NCI-H82 treated with DMSO at 0.1 percent for 48 hours (cell line): ENCODE measurements at regions not wholly inside any gene's neighbourhood (a gene's known extent, or its start where the extent isn't known, plus 50 kb on each side); places are given as distances from the start of the nearest gene placed in this dataset.
A peak's percentile ranks its signal among the peaks of the same experiment; 100 is the strongest.
"Not testable (repeated sequence)": the region's sequence is repeated elsewhere in the genome, so short reads cannot be mapped to it uniquely, and the experiment has no call there.

Experiments
- DNase-seq: peaks from one replicate; lab custom pipeline; 2025; ENCODE audit not compliant: unreplicated experiment; lab: John Stamatoyannopoulos, UW

GRCh38 chr4:135447598-135447997, 1246.0 kb upstream of the PABPC4L start:
- DNase-seq: not testable (repeated sequence)

DNA sequence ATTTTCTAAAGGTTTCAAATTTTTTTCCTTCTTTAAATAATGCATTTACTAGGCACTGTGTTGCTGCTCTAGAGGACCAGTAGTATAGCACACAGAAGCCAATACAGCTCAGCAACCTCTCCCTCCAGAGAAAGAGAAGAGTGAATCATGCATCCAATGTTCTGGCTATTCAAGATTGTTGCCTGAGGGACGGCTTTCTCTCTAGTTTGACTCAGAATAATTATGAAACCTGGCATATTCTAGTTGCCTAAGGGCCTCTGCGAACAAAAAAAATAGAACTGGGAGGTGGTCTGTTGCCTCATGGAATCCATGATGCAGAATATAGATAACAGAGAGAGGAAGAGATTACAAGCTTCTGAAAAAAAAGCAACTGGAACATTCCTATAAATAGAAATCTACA, 1233.3 kb upstream of the PABPC4L start:
- DNase-seq: no peak

DNA sequence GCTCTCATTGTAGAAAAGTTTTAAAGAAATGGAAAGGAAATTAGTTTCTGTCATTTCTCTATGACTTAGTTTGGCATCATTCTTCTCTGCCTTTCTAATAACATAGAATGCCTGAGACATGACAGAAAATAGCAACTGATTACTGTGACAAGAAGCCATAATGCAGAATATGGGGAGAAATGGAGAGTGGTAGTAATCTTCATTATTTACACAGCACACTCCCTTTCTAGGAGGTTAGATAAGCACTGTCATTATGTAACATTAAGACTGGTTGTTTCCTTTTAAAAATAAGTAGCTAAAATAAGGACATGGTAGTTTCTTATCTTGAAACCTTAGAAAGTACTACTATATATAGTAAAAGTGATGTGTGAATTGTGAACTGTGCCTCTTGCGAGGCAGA, 1227.9 kb upstream of the PABPC4L start:
- no peak for DNase-seq

DNA sequence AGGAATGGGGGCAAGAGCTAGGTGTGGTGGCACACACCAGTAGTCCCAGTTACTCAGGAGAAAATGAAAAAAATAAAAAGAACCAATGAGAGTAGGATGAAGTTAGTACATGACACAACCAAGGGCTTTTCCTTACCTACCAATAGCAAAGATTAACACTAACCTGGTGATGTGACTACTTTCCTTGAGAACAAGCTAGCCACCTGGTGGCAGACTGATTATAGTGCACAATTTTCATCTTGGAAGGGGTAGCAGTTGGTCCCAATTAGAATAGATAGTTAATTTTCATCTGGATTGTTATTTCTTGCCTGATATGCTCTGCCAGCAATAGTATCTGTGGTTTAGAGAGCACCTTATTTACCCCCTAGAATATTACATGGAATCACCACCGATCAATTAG, 1216.8 kb upstream of the PABPC4L start:
- DNase-seq: peak; percentile 0

DNA sequence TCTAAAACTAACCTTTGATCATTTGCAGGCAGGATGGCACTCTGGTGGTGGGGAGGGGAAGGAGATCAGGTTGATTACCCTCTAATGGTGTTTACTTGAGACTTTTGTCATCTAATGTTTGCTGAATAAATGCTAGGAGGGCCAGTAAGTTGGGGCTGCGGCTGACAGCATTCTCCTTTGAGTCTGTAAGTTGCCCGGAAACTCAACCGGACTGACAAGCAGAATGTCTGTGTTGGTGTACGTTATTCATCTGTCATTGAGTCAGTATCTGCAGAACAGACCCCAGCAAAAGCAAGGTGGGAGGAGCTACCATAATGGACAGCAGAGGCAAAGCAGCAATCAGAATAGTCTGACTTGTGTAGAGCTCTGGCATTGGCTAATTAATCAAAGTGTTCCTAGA, 1210.6 kb upstream of the PABPC4L start:
- no peak for DNase-seq

DNA sequence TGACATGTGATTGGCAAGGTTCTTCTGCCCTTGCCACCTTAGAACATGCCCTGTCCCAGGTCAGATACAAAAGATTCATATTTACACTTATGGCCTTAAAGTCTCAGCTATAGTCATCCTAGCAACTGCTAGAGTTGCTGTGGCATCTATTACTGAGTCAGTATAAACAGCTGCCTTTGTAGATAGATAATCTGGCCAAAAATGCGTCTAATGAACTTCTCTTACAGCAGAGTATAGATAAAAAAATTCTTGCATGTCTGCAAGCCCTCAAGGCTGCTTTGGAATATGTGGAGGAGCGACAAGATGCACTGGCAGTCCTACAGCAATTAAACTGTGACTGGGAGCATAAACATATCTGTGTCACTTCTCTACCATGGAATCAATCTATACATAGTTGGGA, 1209.7 kb upstream of the PABPC4L start:
- DNase-seq: no peak

DNA sequence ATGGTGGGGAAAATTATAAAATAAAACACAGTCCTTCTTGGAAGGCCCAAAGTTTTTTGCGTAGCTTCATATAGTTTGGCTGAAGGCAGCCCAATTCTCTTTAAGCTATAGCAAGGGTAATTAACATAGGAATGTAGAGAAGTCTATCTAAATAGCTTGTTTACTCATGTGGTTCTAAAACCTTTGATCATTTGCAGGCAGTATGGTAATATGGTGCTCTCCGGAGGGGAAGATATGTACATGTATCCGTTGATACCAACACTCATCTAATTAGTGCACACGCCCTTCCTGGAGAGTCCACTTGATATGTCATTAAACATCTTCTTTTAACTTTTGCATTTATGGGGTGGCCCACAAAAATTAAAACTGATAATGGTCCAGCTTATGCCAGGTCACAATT, 1207.7 kb upstream of the PABPC4L start:
- DNase-seq: not testable (repeated sequence)

- DNase-seq: no peak
Measured at GRCh38 chr4:135408109-135408508, 1206.5 kb upstream of the PABPC4L start.

DNA sequence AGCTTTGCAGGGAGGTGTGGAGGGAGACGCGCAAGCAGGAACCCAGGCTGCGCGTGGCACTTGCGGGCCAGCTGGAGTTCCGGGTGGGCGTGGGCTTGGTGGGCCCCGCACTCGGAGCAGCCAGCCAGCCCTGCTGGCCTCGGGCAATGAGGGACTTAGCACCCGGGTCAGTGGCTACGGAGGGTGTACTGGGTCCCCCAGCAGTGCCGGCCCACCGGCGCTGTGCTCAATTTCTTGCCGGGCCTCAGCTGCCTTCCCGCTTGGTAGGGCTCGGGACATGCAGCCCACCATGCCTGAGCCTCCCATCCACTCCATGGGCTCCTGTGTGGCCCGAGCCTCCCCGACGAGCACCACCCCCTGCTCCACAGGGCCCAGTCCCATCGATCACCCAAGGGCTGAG, 1205.0 kb upstream of the PABPC4L start:
- DNase-seq: not testable (repeated sequence)

DNA sequence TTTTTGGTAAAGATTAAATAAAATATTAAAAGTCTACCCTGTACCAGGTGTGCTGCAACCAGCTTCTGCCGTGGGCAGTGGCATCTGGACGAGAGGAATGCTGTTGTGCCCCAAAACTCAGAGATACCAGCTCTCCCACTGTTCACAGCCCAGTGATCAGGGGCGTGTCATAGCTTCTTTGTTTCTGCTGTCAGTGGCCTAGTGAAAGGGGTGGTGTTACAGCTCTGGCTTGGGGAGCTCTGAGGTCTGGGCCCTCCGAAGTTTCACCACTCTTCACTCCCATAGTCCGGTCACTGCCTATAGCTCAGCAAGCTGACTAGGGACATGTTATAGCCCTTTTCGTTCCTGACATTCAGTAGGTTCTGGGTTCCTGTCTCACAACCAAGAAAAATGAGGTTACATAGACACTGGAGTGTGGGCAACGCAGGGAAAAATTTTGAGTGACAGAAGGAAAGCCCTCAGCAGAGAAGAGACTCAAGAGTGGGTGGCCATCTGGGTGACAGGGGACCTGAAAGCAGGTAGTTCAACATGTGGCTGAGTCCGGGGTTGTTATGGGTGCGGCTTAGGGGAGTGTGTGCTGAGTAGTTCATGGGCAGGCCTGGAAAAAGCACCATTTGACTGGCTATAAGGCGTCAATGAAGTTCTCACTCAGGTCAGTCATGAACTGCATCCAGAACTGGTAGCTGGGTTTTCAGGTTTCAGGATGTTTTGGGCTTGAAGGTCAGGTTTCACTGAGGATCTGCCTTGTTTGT, 1184.4 kb upstream of the PABPC4L start:
- DNase-seq: no peak

DNA sequence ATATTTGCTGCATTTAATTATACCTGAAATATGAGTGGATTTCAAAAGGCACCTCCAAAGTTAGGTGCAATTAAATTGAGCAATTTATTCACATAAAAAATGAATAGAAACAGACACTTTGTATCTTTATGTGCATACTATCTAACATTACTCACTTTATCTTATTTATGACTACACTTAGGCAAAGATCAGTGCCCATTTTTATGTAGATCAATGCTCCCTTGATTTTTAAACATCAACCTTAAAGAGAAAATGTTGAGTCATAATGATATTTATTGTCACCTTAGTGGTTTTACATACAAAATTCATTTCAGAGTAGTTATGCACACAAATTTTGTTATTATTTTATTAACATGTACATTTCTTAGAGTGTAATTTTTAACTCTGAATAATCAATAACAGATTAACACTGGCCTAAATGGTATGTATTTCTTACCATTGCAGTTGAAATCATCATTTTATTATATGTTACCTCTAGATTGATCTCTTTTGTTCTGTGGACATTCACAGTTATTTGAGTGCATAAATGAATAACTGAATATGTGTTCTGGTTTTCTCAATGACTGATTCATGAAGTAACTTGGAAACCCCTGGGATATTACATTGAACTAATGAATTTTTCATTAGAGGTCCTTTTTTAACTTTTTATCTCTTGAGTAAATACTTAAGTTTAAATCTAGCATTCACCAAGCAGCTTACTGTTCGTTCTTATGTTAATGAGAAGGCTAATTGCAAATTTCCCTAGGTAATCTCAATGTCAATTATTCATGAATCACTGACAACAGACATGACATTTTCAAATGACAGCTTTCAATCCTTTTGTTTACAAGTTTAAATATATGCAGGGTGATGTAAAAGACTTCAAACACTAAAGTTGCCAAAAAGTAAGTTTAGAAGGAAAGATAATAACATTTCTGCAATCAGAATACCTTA, 1182.0 kb upstream of the PABPC4L start:
- no peak for DNase-seq

- no peak for DNase-seq
Measured at GRCh38 chr4:135382280-135382959, 1180.8 kb upstream of the PABPC4L start.

GRCh38 chr4:135372131-135372530, 1170.5 kb upstream of the PABPC4L start:
- no peak for DNase-seq

DNA sequence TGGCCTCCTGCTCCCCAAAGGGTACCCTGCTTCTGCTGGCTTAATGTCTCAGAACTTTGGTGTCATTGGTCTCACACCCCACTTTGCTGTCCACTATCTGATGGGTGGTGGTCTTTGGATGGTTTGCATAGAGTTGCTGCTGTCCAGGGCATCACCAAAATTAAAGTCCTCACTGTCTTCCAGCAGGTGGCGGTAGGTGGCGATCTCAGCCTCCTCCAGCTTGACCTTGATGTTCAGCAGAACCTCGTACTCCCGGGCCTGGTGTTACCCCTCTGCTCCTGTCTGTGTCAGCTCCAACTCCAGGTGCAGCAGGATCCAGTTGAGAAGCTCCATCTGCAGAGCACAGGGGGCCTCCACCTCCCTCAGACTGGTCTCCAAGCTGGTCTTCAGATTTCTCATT, 1169.5 kb upstream of the PABPC4L start:
- DNase-seq: no peak

GRCh38 chr4:135368831-135369230, 1167.2 kb upstream of the PABPC4L start:
- DNase-seq: no peak

GRCh38 chr4:135365065-135365464, 1163.5 kb upstream of the PABPC4L start:
- no peak for DNase-seq

GRCh38 chr4:135359128-135359527, 1157.5 kb upstream of the PABPC4L start:
- no peak for DNase-seq

- no peak for DNase-seq
Measured at GRCh38 chr4:135357091-135357490, 1155.5 kb upstream of the PABPC4L start.

DNA sequence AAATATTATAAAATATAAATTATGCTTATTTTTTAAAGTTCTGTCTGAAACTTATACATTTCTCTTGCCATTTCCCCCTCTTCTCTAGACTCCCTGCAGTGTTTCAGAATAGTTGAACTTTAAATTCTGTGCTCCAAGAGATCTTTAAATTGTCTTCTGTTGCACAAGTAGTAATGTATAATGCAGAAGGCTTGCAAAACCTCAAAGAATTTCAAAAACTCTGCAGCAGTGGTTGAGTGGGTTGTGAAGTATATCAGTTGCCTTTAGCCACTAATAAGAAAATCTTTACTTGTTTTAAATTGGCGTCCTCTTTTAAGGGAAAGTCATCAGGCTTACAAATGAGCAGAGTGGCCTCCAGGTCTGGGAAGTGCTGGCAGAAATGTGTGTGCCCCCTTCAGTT, 1153.3 kb upstream of the PABPC4L start:
- DNase-seq: no peak

- DNase-seq: no peak
Measured at GRCh38 chr4:135353008-135353407, 1151.4 kb upstream of the PABPC4L start.

DNA sequence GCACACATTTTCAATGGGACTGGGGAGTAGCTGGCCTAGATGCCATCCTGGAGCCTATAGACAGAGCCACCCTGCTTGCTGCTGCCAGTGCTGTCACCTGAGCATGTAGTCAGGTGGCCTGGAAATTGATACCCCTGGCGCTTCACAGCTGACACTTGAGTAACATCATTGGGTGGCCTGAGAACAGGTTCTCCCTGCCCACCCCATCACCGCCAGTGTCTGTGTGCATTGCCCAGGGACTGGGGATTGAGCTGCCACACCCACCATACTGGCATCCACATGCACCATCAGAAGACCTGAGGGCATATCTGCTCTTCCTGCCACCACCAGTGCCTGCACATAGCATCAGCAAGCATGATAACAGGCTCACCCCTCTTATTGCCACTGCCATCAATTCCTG, 1142.9 kb upstream of the PABPC4L start:
- no peak for DNase-seq

DNA sequence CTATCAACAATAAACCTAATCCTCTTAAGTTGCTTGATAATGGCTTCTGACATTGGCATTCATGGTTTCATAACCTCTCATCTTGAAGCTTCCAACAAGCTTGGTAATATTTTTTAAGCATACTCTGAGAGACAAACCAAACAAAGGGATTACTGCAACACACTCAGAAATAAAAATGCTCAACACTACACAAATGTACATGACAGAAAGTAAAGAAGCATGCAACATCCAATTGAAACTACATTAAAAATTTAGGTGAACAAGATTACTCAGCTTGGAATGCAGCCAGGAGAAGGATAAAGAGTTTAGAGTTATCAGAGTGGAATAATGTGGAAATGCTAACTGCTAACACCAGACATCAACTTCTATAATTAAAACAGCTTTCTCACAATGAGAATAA, 1136.6 kb upstream of the PABPC4L start:
- DNase-seq: peak; percentile 44
